ENCODE measurements at regions not wholly inside any gene's neighbourhood (a gene's known extent, or its start where the extent isn't known, plus 50 kb on each side); places are given as distances from the start of the nearest gene placed in this dataset.

DNA sequence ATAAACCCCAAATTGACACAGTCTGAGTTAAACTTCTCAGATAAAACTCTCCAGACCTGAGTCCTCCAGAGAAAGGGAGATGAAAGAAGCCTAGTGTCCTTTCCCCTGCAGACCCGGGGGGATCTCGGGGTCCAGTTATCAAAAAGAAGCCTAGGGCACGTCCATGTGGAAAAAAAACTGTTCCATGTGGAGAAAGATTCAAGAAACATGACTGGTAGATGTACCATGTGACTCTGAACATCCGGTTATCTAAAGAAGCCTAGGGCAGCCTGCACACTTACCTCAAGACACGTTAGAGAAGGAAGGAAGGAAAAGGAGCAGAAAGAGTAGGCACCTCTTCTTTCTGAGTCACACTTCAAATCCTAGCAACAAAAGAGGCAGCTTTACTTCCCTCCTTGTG lies 421.0 kb downstream of the LRATD1 start:
- no peak for DNase-seq (ENCODE audit: low read depth, low spot score)

DNA sequence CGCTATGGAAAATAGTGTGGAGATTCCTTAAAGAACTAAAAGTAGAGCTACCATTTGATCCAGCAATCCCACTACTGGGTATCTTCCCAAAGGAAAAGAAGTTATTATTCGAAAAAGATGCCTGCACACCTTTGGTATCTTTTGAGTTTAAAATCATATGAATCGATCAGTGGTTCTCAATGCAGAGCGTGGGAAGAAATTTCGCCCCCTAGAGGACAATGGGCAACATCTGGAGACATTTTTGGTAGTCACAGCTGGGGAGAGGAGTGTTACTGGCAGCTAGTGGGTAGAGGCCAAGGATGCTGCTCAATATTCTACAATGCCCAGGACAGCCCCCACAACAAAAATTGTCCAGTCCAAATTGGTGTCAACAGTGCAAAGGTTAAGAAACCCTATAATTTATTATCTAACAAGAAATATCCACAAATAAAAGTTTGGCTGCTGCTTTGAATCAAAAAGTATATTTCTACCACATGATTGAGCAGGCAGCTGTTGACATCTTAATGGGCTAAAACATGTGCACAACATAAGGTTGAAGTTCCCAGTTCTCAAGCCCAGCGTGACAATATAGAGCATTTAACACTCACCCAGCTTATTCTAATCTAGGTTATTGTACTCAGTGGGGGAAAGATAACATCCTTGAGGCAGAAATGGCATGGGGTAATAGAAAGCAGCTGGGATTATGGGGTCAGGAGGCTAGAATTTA lies 425.7 kb downstream of the LRATD1 start:
- DNase-seq (ENCODE audit: low read depth, low spot score): no peak
- H3K4me3 ChIP-seq (ENCODE audit: low read length): no peak overlapping the region

More for the DNA sequence above, 421.0 kb downstream of the LRATD1 start:
- no peak overlapping the region for H3K4me3 ChIP-seq (ENCODE audit: low read length)

DNA sequence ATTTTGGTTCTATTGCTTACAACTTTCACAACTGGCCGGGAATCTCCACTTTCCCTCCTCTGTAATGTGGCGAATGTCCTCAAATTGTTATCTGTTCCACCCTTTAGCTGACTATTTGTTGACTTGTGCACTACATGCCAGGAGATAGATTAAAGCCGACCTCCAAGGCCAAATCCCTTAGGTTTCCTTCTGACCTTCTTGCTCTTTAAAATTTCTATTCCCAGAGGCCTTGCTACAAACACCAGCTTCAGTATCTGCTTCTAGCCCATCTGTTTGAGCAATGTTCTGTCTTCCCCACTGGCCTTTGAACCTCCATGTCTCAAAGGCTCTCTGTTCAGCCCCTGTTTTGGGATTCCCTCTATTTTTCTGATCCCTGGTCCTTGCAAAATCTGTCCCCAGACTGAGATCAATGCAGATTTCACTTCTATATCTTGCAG lies 426.2 kb downstream of the LRATD1 start:
- H3K4me3 ChIP-seq (ENCODE audit: low read length): no peak overlapping the region
- DNase-seq (ENCODE audit: low read depth, low spot score): no peak

DNA sequence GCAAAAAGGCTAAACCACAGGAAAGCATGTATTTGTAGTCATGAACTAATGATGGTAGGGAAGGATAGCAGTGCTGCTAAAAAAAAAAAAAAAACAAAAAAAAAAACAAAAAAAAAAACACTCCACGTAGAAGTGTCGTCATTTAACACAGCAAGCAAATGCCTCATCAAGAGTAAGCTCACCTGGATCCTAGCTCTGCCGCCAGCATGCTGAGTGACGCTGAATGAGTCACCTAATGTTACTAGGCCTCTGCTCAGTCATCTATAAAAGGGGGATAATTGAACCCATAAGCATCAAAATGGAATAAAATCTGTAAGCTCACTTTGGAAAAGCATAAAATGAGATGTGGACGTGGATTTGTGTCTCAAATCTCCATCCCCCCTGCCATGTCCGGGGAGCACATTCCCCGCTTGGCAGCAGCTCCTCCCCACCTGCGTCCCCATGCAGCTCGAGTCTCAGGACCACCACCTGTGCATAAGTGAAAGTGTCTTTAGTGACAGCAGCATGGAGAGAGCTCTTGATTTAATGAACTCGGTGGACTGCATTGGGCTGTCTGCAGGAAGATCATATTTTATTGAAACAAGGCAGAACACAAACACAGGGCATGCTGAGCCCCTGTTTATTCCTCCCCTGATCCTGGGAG lies 427.5 kb downstream of the LRATD1 start:
- no peak for DNase-seq (ENCODE audit: low read depth, low spot score)
- H3K4me3 ChIP-seq (ENCODE audit: low read length): no peak overlapping the region

DNA sequence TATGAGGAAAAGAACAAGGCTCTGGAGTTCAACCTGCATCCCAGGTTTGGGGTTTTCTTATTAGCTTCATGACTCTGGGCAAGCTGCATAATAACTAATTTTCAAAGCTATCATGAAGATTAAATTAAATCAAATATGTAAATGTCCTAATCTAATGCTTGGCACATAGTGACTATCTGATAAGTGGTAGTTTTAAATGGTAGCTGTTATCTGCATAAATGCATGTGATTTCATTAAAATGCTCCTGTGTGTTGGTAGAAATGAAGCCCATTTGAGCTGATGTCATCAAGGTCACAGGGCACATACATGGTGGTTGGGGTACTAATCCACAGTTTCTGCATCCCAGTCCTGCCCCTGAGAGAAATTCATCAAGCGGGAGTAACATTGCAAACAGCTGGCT lies 428.8 kb downstream of the LRATD1 start:
- no peak overlapping the region for H3K4me3 ChIP-seq (ENCODE audit: low read length)
- no peak for DNase-seq (ENCODE audit: low read depth, low spot score)

DNA sequence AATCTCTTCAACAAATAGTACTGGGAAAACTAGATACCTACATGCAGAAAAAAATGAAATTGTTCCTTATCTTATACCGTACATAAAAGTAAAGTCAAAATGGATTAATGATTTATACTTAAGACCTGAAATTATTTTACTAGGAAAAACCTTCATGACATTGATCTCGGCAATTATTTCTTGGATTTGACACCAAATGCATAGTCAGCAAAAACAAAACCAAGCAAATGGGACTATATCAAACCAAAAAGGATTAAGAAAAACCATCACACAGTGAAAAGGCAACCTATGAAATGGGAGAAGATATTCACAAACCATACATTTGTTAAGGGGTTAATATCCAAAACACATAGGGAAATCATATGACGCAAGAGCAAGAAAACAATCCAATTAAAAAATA lies 433.6 kb downstream of the LRATD1 start:
- no peak overlapping the region for H3K4me3 ChIP-seq (ENCODE audit: low read length)
- no peak for DNase-seq (ENCODE audit: low read depth, low spot score)

DNA sequence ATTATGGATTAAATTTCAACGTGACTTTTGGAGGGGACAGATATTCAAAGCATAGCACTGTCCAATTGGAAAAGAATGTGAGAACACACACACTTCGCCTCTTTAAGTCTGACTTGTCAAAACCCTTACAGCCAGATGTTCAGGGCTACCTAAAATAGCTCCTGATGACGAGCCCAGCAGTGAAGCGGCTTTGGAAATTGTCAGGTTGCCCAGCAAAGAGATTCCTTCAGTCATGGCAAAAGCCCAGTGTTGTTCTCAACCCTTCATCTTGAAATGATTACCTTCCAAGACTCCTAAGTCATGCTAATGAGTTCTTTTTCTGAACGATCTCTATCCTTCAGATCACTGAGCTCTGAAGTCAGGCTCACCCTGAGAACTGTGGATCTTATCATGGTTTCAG lies 436.6 kb downstream of the LRATD1 start:
- no peak overlapping the region for H3K4me3 ChIP-seq (ENCODE audit: low read length)
- DNase-seq (ENCODE audit: low read depth, low spot score): no peak

DNA sequence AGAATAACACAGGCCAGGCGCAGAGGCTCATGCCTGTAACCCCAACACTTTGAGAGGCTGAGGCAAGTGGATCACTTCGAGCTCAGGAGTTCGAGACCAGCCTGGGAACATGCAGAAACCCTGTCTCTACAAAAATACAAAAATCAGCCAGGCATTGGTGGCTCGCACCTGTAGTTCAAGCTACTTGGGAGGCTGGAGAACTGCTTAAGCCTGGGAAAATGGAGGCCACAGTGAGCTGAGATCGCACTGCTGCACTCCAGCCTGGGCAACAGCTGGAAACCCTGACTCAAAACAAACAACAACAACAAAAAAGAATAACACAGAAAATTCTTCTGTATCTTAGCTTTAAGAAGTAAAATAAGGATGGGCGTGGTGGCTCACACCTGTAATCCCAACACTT lies 440.3 kb downstream of the LRATD1 start:
- no peak for DNase-seq (ENCODE audit: low read depth, low spot score)
- no peak overlapping the region for H3K4me3 ChIP-seq (ENCODE audit: low read length)

DNA sequence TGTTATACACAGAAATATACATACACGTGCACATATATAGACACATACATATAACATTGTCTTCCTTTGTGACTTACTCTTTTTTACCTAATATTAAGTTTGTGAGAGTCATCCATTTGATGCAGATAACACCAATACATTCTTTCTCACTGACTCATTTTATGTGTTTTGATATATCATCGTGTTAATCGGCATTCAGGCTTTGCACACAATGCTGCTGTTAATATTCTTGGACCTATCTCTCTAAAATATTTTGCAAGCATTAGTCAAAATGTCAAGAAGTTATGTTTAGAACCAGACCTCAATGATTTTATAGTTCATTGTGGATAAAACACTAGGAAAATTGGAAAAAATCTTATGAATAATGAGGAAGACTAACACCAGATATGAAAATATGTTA lies 441.1 kb downstream of the LRATD1 start:
- DNase-seq (ENCODE audit: low read depth, low spot score): no peak
- H3K4me3 ChIP-seq (ENCODE audit: low read length): no peak overlapping the region

DNA sequence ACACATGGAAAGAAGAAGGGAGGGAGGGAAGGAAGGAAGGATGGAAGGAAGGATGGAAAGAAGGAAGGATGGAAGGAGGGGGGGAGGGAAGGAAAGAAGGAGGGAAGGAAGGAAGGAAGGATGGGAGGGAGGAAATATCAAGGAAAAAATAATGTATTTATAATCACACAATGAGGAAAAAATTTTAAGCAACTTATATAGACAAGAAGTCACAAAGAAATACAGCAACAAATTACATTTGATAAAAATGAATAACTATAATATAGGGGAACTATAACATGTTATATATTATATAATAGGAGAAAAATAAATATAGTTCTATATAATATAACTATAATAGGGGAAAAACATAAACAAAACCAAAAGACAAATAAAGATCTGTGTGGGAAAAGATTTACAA lies 441.8 kb downstream of the LRATD1 start:
- no peak overlapping the region for H3K4me3 ChIP-seq (ENCODE audit: low read length)
- no peak for DNase-seq (ENCODE audit: low read depth, low spot score)

DNA sequence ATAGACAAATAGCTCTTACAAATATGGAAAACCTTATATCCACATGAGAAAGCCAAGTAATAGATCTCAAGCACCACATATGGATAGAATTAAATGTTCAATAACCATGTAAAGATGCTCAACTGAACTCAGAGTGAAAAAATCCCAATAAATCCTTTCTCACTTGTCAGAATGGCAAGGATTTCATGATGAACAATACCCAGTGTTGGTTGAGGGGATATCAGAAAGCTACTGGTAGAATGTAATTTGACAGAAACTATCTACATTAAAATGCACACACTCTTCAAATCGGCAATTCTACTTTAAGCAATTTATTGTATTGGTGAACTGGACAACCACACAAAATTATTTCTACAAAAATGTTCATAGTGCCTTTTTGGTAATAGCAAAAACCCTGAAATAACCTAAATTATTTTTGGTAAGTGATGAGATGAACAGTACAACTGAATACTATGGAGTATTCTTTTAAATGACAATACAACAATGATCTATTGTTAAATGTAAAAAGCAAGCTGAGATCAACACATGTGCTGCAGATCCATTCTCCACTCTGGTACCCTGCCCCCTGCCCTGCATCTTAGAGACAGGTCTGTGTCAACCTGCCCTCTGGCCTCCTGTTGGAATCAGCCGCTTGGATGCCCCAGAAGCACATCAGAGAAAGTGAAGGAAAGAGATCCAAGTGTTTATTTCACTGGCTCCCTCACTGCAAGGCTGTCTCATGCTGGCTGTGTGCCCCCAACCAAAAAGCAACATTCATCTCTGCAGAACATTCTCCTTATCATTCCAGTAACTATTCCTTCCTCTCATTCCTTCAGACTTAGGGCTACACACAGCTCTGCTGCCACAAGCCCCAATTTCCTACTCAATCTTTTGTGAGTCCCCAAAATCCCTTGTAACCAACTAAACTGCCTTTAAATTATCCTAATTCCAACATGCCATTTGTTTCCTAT lies 442.5 kb downstream of the LRATD1 start:
- DNase-seq (ENCODE audit: low read depth, low spot score): no peak
- H3K4me3 ChIP-seq (ENCODE audit: low read length): no peak overlapping the region

DNA sequence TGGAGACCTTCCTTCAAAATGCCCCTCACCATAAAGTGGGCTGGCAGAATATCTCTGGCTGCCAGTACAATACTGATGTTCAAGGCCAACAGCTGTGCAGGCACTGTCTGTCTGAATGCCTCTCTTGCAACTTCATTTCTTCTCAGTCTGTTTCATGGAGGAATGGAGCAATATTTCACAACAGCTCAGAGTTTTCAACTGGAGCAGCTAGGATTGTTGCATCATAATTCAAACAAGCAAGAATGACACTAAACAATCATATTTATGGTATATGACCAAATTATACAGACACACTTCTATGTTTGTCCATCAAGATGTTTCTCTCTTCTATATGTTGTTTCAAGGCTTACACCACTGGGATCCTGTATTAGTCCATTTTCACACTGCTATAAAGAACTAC lies 444.2 kb downstream of the LRATD1 start:
- no peak for DNase-seq (ENCODE audit: low read depth, low spot score)
- H3K4me3 ChIP-seq (ENCODE audit: low read length): no peak overlapping the region

DNA sequence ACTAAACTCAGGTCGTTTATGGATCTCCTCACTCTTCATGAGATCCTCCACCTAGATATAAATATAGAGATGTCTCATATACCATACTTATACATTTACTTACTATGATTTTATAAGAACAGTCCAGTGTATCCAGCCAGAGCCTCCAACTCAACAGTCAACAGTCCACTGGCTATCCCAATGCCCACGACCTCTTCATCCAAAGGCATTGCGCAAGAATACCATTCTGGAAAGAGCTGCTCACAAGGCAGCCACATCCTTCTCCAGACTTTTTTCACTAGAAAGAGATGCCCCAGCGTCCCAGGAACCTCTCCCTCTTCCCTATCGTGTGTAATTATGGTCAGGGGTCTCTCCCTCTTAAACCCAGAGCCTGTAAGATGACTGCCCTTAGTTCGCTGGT lies 448.8 kb downstream of the LRATD1 start:
- no peak for DNase-seq (ENCODE audit: low read depth, low spot score)
- H3K4me3 ChIP-seq (ENCODE audit: low read length): no peak overlapping the region

DNA sequence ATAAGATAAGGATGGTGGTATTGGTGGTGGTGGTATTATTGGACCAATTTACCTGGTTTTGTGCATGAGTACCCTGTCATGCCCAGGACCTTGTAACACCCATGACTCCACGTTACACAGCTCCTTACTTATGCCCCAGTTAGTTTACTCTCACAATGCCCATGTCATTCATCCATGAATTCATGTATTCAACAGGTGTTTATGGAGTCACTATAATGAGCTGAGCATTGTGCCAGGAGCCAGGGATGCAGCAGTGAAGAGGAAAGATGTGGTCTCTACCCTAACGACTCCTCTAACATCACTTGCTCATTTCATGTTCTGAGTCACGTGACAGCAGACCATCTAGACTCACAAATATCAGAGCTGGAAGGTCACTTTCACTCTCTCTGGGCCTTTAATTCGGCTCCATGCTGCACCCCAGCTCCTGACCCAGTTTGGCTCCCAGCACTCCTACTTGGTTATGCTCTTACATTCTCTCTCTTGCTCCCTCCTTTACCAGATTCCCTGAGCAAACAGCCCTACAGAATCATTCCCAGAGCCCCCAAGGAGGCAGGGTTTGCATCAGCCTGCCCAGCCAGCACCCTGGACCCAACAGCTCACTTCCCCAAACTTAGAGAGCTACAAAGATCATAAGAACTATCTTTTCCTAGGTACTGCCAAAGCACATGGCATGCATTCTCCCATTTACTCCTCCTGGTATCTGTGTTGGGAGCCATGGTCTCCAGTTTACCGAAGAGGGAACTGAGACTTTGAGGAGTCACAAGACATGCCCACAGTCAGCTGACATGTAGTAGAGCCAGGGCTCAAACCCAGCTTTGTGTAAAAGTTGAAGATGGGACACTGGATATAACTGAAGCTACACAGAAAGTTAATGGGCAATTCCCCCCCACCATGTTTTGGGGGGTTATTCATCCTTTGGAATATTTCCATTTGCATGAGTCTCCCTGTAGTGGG lies 449.9 kb downstream of the LRATD1 start:
- H3K4me3 ChIP-seq (ENCODE audit: low read length): no peak overlapping the region
- no peak for DNase-seq (ENCODE audit: low read depth, low spot score)

DNA sequence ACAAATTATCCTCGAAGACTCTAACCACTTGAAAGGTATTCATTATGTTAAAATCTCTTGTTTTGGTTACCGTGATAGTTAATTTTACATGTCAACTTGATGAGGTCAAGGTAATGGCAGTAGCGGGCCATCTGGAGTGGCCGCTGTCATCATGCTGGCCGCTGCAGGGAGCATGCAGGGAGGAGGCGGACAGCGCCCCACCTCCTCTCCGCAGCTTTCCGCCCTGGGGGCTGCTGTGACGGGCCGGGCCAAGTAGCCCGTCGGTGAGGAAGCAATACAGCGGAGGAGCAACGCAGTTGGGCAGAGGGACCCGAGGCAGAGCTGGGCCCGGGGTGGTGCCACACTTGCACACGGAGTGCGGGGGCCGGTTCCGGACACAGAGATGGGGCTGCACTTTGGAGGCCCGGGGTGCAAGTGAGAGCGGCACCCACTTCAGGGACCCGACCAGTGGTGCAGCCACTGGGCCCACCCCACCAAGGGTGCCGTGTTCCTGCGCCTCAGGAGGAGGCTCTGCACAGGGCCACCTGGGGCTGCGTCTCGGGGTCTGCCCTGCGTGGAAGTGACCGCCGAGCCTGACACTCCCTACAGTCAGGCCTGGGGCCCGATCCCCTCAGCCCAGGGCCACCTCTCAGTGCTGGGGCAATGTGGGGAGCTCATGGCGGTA lies 452.4 kb downstream of the LRATD1 start:
- no peak overlapping the region for H3K4me3 ChIP-seq (ENCODE audit: low read length)
- no peak for DNase-seq (ENCODE audit: low read depth, low spot score)

DNA sequence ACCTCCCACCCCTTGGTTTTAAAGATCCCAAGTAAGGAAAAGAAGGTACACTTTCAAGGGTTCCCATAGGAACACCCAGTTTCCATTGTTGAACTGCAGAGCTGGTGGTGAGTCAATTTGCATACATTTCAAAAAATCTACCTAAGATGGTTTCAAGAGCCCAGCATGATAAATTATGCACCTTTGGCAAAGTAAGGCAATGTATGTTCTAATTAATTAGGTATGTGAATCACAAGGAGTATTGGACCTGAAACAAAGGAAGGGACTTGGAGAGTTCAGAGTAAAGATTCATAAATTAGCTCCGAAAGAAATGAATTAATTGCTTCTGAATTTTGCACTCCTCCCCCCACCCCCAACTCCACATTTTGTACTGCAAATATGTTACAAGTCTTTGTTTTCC lies 459.7 kb downstream of the LRATD1 start:
- DNase-seq (ENCODE audit: low read depth, low spot score): no peak
- H3K4me3 ChIP-seq (ENCODE audit: low read length): no peak overlapping the region

DNA sequence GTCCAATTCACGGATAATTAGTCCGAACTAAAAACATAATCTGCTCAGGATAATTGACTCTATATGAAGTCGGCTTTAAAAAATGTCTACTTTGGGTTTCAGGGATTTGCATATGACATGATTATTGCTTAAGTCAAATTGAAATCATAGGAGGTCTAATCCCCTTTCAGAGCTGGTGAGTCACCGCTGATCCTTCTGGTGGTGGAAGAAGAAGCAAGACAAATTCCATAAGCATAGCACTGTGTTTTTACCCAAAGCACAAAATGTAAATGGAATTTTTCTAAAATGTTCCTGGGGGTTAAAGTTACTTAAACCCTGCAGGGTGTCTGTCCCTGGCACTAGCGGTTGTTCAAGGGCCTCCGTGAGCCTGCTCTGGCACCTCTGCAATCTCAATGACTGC lies 460.2 kb downstream of the LRATD1 start:
- DNase-seq (ENCODE audit: low read depth, low spot score): no peak
- no peak overlapping the region for H3K4me3 ChIP-seq (ENCODE audit: low read length)

DNA sequence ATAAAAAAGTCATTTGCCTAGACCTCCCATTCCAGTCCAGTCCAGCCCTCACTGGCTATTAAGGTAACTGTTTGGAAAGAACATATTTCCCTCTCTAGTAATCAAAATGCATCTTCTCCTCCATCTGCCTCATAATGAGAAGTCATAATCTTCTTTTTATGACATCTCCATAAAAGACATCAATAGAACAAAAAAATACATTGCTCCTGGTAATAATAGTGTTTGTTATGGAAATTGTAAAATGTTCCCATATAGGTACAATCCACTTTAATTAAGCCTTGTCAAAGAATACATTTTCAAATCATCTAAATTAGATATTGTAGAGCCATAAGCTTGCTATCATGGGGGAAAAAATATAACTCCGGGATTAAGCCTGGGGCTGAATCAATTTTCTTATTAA lies 461.6 kb downstream of the LRATD1 start:
- no peak for DNase-seq (ENCODE audit: low read depth, low spot score)
- H3K4me3 ChIP-seq (ENCODE audit: low read length): no peak overlapping the region

DNA sequence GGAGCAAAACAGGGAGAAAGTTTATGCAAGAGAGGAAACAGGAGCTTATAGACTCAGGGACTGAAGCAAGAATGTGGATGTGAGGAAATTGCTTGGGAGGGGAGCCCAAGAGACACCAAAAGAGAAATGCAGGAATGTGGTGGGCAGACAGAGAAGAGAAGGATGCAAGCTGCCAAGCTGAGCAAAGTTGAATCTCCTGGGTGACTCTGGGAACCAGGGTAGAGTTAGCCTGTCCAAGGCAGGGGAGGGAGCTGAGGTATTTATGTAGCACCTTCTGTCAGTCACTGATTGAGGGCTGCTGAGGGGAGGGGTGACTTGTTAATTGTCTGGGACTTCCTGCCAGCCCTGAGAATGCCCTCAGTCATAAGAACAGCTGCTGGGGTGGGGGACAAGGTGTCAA lies 464.3 kb downstream of the NBAS start:
- H3K4me3 ChIP-seq (ENCODE audit: low read length): no peak overlapping the region
- no peak for DNase-seq (ENCODE audit: low read depth, low spot score)
